ENCODE measurements at regions not wholly inside any gene's neighbourhood (a gene's known extent, or its start where the extent isn't known, plus 50 kb on each side); places are given as distances from the start of the nearest gene placed in this dataset.

GRCh38 chr1:48139275-48139674 lies 83.2 kb upstream of the SLC5A9 start:
- no peak for TF ChIP-seq ESRRG (CRISPR knock-in tag; IDR thresholded peaks at IDR 0.05)
- TF ChIP-seq PPARA (CRISPR knock-in tag; IDR thresholded peaks at IDR 0.05; ENCODE audit: borderline replicate concordance): no peak
- no peak for TF ChIP-seq TCF4 (CRISPR knock-in tag; IDR thresholded peaks at IDR 0.05; ENCODE audit: borderline replicate concordance)
- no peak for TF ChIP-seq OSR1 (CRISPR knock-in tag; IDR thresholded peaks at IDR 0.05)
- no peak for TF ChIP-seq CREB5 (CRISPR knock-in tag; IDR thresholded peaks at IDR 0.05; ENCODE audit: low read depth)
- no peak for TF ChIP-seq RARB (CRISPR knock-in tag; IDR thresholded peaks at IDR 0.05)
- no peak for TF ChIP-seq ISL1 (CRISPR knock-in tag; IDR thresholded peaks at IDR 0.05)
- no peak for TF ChIP-seq BACH2 (CRISPR knock-in tag; IDR thresholded peaks at IDR 0.05; ENCODE audit: borderline replicate concordance)
- no peak for TF ChIP-seq PATZ1 (CRISPR knock-in tag; IDR thresholded peaks at IDR 0.05; ENCODE audit: borderline replicate concordance)
- TF ChIP-seq ZNF8 (CRISPR knock-in tag; IDR thresholded peaks at IDR 0.05): no peak
- no peak for TF ChIP-seq ZFP3 (CRISPR knock-in tag; IDR thresholded peaks at IDR 0.05)
- no peak for ATAC-seq

GRCh38 chr1:48127735-48128685 lies 94.5 kb upstream of the SLC5A9 start:
- TF ChIP-seq PPARA (CRISPR knock-in tag; IDR thresholded peaks at IDR 0.05; ENCODE audit: borderline replicate concordance) (no peak), ZC3H10 (CRISPR knock-in tag; IDR thresholded peaks at IDR 0.05) (no peak), BACH2 (CRISPR knock-in tag; IDR thresholded peaks at IDR 0.05; ENCODE audit: borderline replicate concordance) (no peak), CSDC2 (CRISPR knock-in tag; IDR thresholded peaks at IDR 0.05) (no peak), ZNF8 (CRISPR knock-in tag; IDR thresholded peaks at IDR 0.05) (no peak), CSRNP3 (CRISPR knock-in tag; IDR thresholded peaks at IDR 0.05) (no peak), SNAI2 (CRISPR knock-in tag; IDR thresholded peaks at IDR 0.05) (no peak), RARB (CRISPR knock-in tag; IDR thresholded peaks at IDR 0.05) (no peak), GLIS3 (CRISPR knock-in tag; IDR thresholded peaks at IDR 0.05) (no peak), ESRRG (CRISPR knock-in tag; IDR thresholded peaks at IDR 0.05) (no peak), ZFP3 (CRISPR knock-in tag; IDR thresholded peaks at IDR 0.05) (no peak), PATZ1 (CRISPR knock-in tag; IDR thresholded peaks at IDR 0.05; ENCODE audit: borderline replicate concordance) (no peak), CREB5 (CRISPR knock-in tag; IDR thresholded peaks at IDR 0.05; ENCODE audit: low read depth) (no peak), TCF4 (CRISPR knock-in tag; IDR thresholded peaks at IDR 0.05; ENCODE audit: borderline replicate concordance) (no peak), OSR1 (CRISPR knock-in tag; IDR thresholded peaks at IDR 0.05) (no peak), ZNF565 (CRISPR knock-in tag; conservative IDR thresholded peaks at IDR 0.05; ENCODE audit: low read depth) (no peak), POU6F1 (CRISPR knock-in tag; IDR thresholded peaks at IDR 0.05; ENCODE audit: borderline replicate concordance, low read depth) (no peak)
- ATAC-seq: no peak

Data from SK-N-SH treated with all-trans-retinoic acid at 6 μM for 48 hours (cell line).